ENCODE measurements at regions not wholly inside any gene's neighbourhood (a gene's known extent, or its start where the extent isn't known, plus 50 kb on each side); places are given as distances from the start of the nearest gene placed in this dataset.

GRCh38 chr20:51217347-51218045, 194.6 kb upstream of the KCNG1 start:
- no peak for DNase-seq (ENCODE audit: low read depth)

GRCh38 chr20:51216850-51217249, 193.9 kb upstream of the KCNG1 start:
- DNase-seq (ENCODE audit: low read depth), result no peak

GRCh38 chr20:51212816-51213215, 189.9 kb upstream of the KCNG1 start:
- no peak for DNase-seq (ENCODE audit: low read depth)

- DNase-seq (ENCODE audit: low read depth), result no peak
Measured at GRCh38 chr20:51211191-51211590, 188.3 kb upstream of the KCNG1 start.

- DNase-seq (ENCODE audit: low read depth), result no peak
Measured at GRCh38 chr20:51210084-51210483, 187.2 kb upstream of the KCNG1 start.

- no peak for DNase-seq (ENCODE audit: low read depth)
Measured at GRCh38 chr20:51208162-51208561, 185.3 kb upstream of the KCNG1 start.

- DNase-seq (ENCODE audit: low read depth), result no peak
Measured at GRCh38 chr20:51206032-51206662, 183.2 kb upstream of the KCNG1 start.

- no peak for DNase-seq (ENCODE audit: low read depth)
Measured at GRCh38 chr20:51204794-51205193, 181.9 kb upstream of the KCNG1 start.

- DNase-seq (ENCODE audit: low read depth), result no peak
Measured at GRCh38 chr20:51204051-51204715, 181.3 kb upstream of the KCNG1 start.

GRCh38 chr20:51202304-51202703, 179.4 kb upstream of the KCNG1 start:
- no peak for DNase-seq (ENCODE audit: low read depth)

GRCh38 chr20:51199920-51200319, 177.0 kb upstream of the KCNG1 start:
- no peak for DNase-seq (ENCODE audit: low read depth)

- no peak for DNase-seq (ENCODE audit: low read depth)
Measured at GRCh38 chr20:51198876-51199523, 176.1 kb upstream of the KCNG1 start.

GRCh38 chr20:51198238-51198637, 175.3 kb upstream of the KCNG1 start:
- DNase-seq (ENCODE audit: low read depth), result no peak

GRCh38 chr20:51196991-51197651, 174.2 kb upstream of the KCNG1 start:
- DNase-seq (ENCODE audit: low read depth), result no peak

- no peak for DNase-seq (ENCODE audit: low read depth)
Measured at GRCh38 chr20:51195990-51196389, 173.1 kb upstream of the KCNG1 start.

GRCh38 chr20:51195419-51195901, 172.6 kb upstream of the KCNG1 start:
- DNase-seq (ENCODE audit: low read depth), result peak; percentile 33

- no peak for DNase-seq (ENCODE audit: low read depth)
Measured at GRCh38 chr20:51193066-51193772, 170.3 kb upstream of the KCNG1 start.

GRCh38 chr20:51190783-51191180, 167.9 kb upstream of the KCNG1 start:
- DNase-seq (ENCODE audit: low read depth), result no peak

GRCh38 chr20:51189814-51190782, 167.2 kb upstream of the KCNG1 start:
- DNase-seq (ENCODE audit: low read depth), result no peak

GRCh38 chr20:51188941-51189340, 166.0 kb upstream of the KCNG1 start:
- DNase-seq (ENCODE audit: low read depth), result no peak

All from HS-27A (cell line).